Tibial artery (tissue), 4 donors: ENCODE measurements at regions not wholly inside any gene's neighbourhood (a gene's known extent, or its start where the extent isn't known, plus 50 kb on each side); places are given as distances from the start of the nearest gene placed in this dataset.

Experiments used
- DNase-seq, 2 donors: peaks; one replicate each; pipeline ENCODE4 v3.0.0-alpha.2; 2019
- H3K27ac ChIP-seq, 2 donors: fragments of 200-600 bp; sonication (generic) in 1 of 2; 1 replicate in 1 of 2; 2 replicates in 1 of 2; pipeline ENCODE4 v1.5.1; 2018 to 2019; ENCODE audit warnings: mild to moderate bottlenecking in 1 of 2
- H3K27me3 ChIP-seq, 2 donors: fragments of 200-600 bp; sonication (generic) in 1 of 2; one replicate each; pipeline versions ENCODE4 v1.5.1 to v1.6.0; 2016 to 2019
- H3K36me3 ChIP-seq, 3 donors: fragments of 200-600 bp; sonication (generic) in 2 of 3; one replicate each; pipeline ENCODE4 v1.5.1; 2016 to 2019; ENCODE audit warnings: mild to moderate bottlenecking in 2 of 3
- H3K4me1 ChIP-seq, 4 donors: fragments of 200-600 bp; sonication (generic) in 2 of 4; 1 replicate in 3 of 4; 2 replicates in 1 of 4; pipeline ENCODE4 v1.5.1; 2016 to 2019
- H3K4me3 ChIP-seq, 2 donors: fragments of 200-600 bp; sonication (generic) in 1 of 2; 1 replicate in 1 of 2; 2 replicates in 1 of 2; pipeline ENCODE4 v1.5.1; 2018 to 2019; ENCODE audit warnings: mild to moderate bottlenecking in 2 of 2
- H3K9me3 ChIP-seq, 3 donors: fragments of 200-600 bp; sonication (generic) in 1 of 3; one replicate each; pipeline ENCODE4 v1.5.1; 2016 to 2019
- intact Hi-C: fragments of 100-400 bp; cut with DNase I; formaldehyde crosslinking; loops from one replicate; pipeline ENCODE4 v1.15.0; 2023; ENCODE audit warnings: low total_unique reads
- TF ChIP-seq, protein P1 (sequence below), 2 experiments: fragments of 200-600 bp in 1 of 2; fragments of 450-650 bp in 1 of 2; IDR thresholded peaks; one replicate each; pipeline ENCODE4 v1.5.1; 2017 to 2019; ENCODE audit warnings: antibody characterized with exemption in 2 of 2, mild to moderate bottlenecking in 1 of 2, moderate library complexity in 1 of 2

DNA sequence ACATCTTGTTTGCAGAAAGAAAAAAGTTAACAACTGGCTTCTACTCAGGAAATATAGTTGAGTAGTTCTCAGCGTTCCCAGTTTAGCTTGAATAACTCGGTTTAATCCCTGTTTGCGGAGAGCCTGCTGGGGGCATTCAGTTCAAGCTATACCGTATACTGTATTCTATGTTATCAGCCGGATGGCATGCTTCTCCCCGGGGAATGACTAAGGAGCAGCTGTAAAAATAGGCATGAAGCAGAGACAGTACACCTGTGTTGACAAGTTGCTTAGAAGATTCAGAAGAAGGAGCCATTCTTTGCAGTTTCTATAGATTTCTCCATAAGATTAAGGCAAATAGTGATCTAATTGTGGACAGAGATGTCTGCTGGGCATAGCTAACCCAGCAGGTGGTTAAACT is 267.8 kb upstream of the NCAM2 start:
- H3K36me3 ChIP-seq = no peaks in the 10 kb centered on the region
- TF ChIP-seq, protein P1, sequence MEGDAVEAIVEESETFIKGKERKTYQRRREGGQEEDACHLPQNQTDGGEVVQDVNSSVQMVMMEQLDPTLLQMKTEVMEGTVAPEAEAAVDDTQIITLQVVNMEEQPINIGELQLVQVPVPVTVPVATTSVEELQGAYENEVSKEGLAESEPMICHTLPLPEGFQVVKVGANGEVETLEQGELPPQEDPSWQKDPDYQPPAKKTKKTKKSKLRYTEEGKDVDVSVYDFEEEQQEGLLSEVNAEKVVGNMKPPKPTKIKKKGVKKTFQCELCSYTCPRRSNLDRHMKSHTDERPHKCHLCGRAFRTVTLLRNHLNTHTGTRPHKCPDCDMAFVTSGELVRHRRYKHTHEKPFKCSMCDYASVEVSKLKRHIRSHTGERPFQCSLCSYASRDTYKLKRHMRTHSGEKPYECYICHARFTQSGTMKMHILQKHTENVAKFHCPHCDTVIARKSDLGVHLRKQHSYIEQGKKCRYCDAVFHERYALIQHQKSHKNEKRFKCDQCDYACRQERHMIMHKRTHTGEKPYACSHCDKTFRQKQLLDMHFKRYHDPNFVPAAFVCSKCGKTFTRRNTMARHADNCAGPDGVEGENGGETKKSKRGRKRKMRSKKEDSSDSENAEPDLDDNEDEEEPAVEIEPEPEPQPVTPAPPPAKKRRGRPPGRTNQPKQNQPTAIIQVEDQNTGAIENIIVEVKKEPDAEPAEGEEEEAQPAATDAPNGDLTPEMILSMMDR (IDR thresholded peaks at IDR 0.05) = no peak
- DNase-seq = no peak
- H3K27me3 ChIP-seq = no peaks in the 10 kb centered on the region
- H3K4me1 ChIP-seq = no peaks in the 10 kb centered on the region
- H3K9me3 ChIP-seq = no peaks in the 10 kb centered on the region
- intact Hi-C loops = no loop called here
- H3K4me3 ChIP-seq = no peak overlapping the region
- H3K27ac ChIP-seq = no peak overlapping the region

DNA sequence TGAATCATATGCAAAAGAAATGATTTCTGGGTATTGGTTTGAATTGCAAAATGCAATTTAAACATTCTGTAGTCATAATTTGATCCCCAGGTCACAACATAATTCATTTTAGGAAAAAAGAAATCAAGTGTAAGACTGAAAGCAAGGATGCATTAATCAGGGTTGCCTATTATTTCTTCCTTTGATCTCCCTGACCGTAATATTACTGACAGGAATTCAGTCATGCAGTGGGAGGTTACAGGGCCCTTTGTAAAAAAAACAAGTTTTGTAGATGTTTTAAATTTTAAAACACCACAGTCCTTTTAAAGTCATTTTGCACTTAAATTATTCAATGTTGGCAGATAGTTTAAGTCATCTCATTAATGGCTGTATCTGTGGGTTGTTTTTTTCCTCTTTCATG is 263.0 kb upstream of the NCAM2 start:
- no peaks in the 10 kb centered on the region for H3K36me3 ChIP-seq
- no peak for DNase-seq
- TF ChIP-seq, protein P1 (IDR thresholded peaks at IDR 0.05) = no peak
- no peaks in the 10 kb centered on the region for H3K27me3 ChIP-seq
- H3K4me1 ChIP-seq = no peaks in the 10 kb centered on the region
- H3K4me3 ChIP-seq = no peak overlapping the region
- H3K9me3 ChIP-seq = no peaks in the 10 kb centered on the region
- intact Hi-C loops = no loop called here
- H3K27ac ChIP-seq = no peak overlapping the region

DNA sequence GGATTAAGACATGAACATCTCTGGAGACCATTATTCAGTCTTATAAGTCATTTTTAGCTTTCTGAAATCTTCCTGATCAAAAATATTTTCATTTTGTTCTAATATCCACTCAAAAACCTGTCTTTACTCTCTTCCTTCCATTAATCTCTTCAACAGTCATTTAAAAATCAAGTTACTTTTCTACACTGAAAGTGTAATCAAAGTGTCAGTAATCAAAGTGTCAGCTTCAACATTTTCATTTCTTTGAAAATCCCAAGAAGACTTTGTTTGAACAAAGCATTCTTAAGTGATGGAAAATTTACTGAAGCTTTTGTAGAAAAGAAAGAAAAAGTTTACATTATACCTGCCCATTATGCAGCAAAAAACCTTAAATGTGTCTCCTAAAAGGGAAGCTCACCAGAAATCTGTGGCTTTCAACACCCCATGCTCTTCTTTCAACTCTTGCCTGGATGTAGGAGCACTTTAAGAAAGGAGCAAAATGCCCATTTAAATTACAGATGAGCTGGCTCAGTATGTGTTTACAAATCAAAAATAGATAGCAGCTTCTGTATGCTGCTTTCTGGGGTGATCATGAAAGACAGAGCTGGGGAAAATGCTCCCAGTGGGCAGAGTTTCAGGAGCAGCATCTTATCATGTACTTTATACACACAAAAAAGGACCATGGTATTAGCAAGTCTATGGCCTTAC is 260.8 kb upstream of the NCAM2 start:
- Histone ChIP-seq H3K27me3 (no peaks in the 10 kb centered on the region), H3K4me3 (no peak overlapping the region), H3K9me3 (no peaks in the 10 kb centered on the region), H3K4me1 (no peaks in the 10 kb centered on the region), H3K27ac (no peak overlapping the region), H3K36me3 (no peaks in the 10 kb centered on the region)
- TF ChIP-seq, protein P1 (IDR thresholded peaks at IDR 0.05) = no peak
- no peak for DNase-seq
- intact Hi-C loops = no loop called here

DNA sequence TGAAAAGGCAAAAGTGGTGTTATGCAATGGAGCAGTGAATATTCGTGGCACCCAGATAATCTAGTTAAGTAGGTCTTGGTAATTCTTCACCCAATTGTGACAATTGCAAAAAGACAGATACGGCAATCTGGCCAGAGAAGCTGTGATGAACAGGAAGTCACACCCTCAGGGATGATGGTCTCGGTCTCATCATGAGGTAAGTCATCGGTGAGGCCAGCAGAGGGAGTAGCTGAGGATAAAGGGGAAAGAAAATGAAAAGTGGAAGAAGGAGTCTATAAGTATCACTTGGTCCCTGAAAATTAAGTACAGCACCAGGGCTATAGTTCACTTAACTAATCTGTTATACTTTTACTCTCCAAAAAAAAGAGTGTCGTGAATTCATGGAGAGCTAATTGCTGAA is 258.8 kb upstream of the NCAM2 start:
- DNase-seq = no peak
- no peaks in the 10 kb centered on the region for H3K36me3 ChIP-seq
- H3K4me3 ChIP-seq = no peak overlapping the region
- H3K27me3 ChIP-seq = no peaks in the 10 kb centered on the region
- TF ChIP-seq, protein P1 (IDR thresholded peaks at IDR 0.05) = no peak
- intact Hi-C loops = no loop called here
- H3K27ac ChIP-seq = no peak overlapping the region
- no peaks in the 10 kb centered on the region for H3K4me1 ChIP-seq
- H3K9me3 ChIP-seq = no peaks in the 10 kb centered on the region

DNA sequence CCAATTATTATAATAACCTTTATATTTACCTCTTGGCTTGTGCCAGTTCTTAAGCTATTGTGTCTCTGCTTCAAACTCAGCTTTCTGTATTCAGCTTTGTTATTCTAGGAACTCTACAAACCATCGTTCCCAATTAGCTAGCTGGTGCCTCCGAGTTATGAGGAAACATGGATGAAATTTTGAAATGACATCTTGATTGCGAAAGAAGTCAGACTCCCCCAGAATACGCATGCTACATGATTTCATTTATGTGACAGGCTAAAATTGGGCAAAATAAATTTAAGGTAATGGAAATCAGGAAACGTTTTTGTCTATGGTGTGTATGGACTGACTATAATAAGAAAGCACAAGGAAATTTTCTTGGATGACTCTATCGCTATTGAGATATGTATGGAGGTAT is 256.8 kb upstream of the NCAM2 start:
- Histone ChIP-seq H3K9me3 (no peaks in the 10 kb centered on the region), H3K36me3 (no peaks in the 10 kb centered on the region), H3K4me3 (no peak overlapping the region), H3K27ac (no peak overlapping the region), H3K27me3 (no peaks in the 10 kb centered on the region), H3K4me1 (no peaks in the 10 kb centered on the region)
- TF ChIP-seq, protein P1 (IDR thresholded peaks at IDR 0.05) = no peak
- DNase-seq = no peak
- intact Hi-C loops = no loop called here

DNA sequence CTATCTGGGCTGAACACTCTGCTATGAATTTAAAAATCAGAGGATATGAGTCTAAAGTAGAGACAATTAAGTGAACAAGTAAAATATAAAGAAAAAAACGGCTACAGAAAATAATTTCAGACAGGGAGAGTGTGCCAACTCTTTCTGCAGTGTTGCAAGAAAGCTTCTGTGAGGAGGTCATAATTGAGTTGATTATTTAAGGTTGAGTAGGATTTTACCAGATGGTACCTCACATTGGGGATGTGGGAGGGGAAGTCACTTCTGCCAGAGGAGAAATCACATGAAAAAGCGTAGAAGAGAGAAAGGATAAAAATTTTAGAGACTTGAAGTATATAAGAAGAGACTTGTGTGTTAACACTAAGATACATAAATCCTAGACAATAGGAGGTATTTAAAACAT is 238.0 kb upstream of the NCAM2 start:
- H3K27ac ChIP-seq = no peak overlapping the region
- intact Hi-C loops = no loop called here
- H3K36me3 ChIP-seq = no peaks in the 10 kb centered on the region
- no peak overlapping the region for H3K4me3 ChIP-seq
- no peaks in the 10 kb centered on the region for H3K4me1 ChIP-seq
- no peaks in the 10 kb centered on the region for H3K27me3 ChIP-seq
- no peak for DNase-seq
- no peaks in the 10 kb centered on the region for H3K9me3 ChIP-seq
- TF ChIP-seq, protein P1 (IDR thresholded peaks at IDR 0.05) = no peak
